ENCODE measurements at regions not wholly inside any gene's neighbourhood (a gene's known extent, or its start where the extent isn't known, plus 50 kb on each side); places are given as distances from the start of the nearest gene placed in this dataset.

GRCh38 chr15:25057574-25057973 lies 102.8 kb downstream of the SNRPN start:
- H4K20me1 ChIP-seq (replicated peaks in 1 of 2; ENCODE audit: control insufficient read depth in 1 of 2, insufficient read depth in 2 of 2, low read length in 2 of 2): peaks cover 0 to 2% of the 10 kb centered on the region in 2 experiments
- no peak overlapping the region for H3K9ac ChIP-seq (replicated peaks in 1 of 4; ENCODE audit: extremely low read depth in 1 of 4, low read depth in 3 of 4, low read length in 3 of 4)
- no peak overlapping the region for H2BK15ac ChIP-seq (ENCODE audit: low read length)
- CTCF ChIA-PET (ENCODE audit: partially characterized antibody): interaction anchor here (1.3 to 2.3 kb wide), 2 partner anchors 11 to 77 kb away, joined by 4 to 9 read pairs; no protein-coding TSS in a partner anchor
- H3K9me3 ChIP-seq (ENCODE audit: insufficient read depth in 2 of 2, low read depth in 1 of 2, low read length in 1 of 2): peaks cover 94 to 98% of the 10 kb centered on the region in 2 experiments
- no peaks in the 10 kb centered on the region for H3K27me3 ChIP-seq (replicated peaks in 1 of 4; ENCODE audit: control insufficient read depth in 3 of 4, extremely low read depth in 1 of 4, insufficient read depth in 3 of 4, low read length in 3 of 4)
- H2BK5ac ChIP-seq (ENCODE audit: low read depth, low read length): no peak overlapping the region
- H3K27ac ChIP-seq (ENCODE audit: low read depth, low read length): no peak overlapping the region
- H4K5ac ChIP-seq (ENCODE audit: insufficient read length, low read depth, low read length): no peak overlapping the region
- H2AK5ac ChIP-seq (ENCODE audit: low read depth, low read length): no peak overlapping the region
- H3K18ac ChIP-seq (ENCODE audit: extremely low read depth, low read length): no peak overlapping the region
- 92% methylated on average over 7 of the region's 7 CpGs; no CpG with 5 or more reads in 1 of the 2 experiments for WGBS, 2 experiments (ENCODE audit: extremely low coverage in 1 of 2, insufficient coverage in 1 of 2, insufficient read length in 1 of 2, insufficient replicate concordance in 2 of 2, low coverage in 1 of 2, low lambda C conversion rate in 2 of 2, missing lambda C conversion rate in 1 of 2)
- H3K4me2 ChIP-seq (ENCODE audit: insufficient read depth in 1 of 2, low read depth in 2 of 2, low read length in 2 of 2): no peak overlapping the region
- no peaks in the 10 kb centered on the region; a peak in 1 of 7 replicates for H3K4me1 ChIP-seq (replicated peaks in 1 of 4; ENCODE audit: control insufficient read depth in 3 of 4, insufficient read depth in 4 of 4, low read length in 3 of 4)
- H3K14ac ChIP-seq (ENCODE audit: insufficient read length): no peak overlapping the region
- H2BK12ac ChIP-seq (ENCODE audit: low read depth, low read length): no peak overlapping the region
- H3K79me1 ChIP-seq (ENCODE audit: low read depth, low read length): peaks cover 4% of the 10 kb centered on the region; the same call in 1 of the 2 replicates
- peaks cover 0 to 91% of the 10 kb centered on the region in 2 experiments; a peak in 3 of 4 replicates for H3K79me2 ChIP-seq (ENCODE audit: control insufficient read depth in 1 of 2, insufficient read depth in 2 of 2, low read length in 2 of 2)
- POLR2A ChIA-PET (ENCODE audit: partially characterized antibody): no interaction called here
- no peak overlapping the region for H2BK20ac ChIP-seq (ENCODE audit: low read length)
- no peak overlapping the region for H3K4me3 ChIP-seq (ENCODE audit: extremely low read depth in 1 of 4, insufficient read depth in 2 of 4, low read depth in 3 of 4, low read length in 4 of 4)
- H3K56ac ChIP-seq (replicated peaks; ENCODE audit: insufficient read length, low read depth, low read length): no peak overlapping the region
- H4K91ac ChIP-seq (replicated peaks; ENCODE audit: insufficient read length, low read length): no peak overlapping the region
- H2AFZ ChIP-seq (ENCODE audit: low read length): no peak overlapping the region
- H3K23ac ChIP-seq (ENCODE audit: insufficient read length): no peak overlapping the region
- no peak overlapping the region; the same call in 1 of the 2 replicates for H4K8ac ChIP-seq (ENCODE audit: extremely low read depth, insufficient read depth, low read length)
- no peak overlapping the region for H2BK120ac ChIP-seq (replicated peaks; ENCODE audit: low read depth, low read length)
- H3K4ac ChIP-seq (replicated peaks; ENCODE audit: insufficient read length, low read depth, low read length): no peak overlapping the region
- FAIRE-seq: no peak
- no peaks in the 10 kb centered on the region; the same call in none of the 2 replicates for H3K23me2 ChIP-seq (ENCODE audit: low read depth, low read length)
- peaks cover 67 to 100% (median 97%) of the 10 kb centered on the region in 4 experiments for H3K36me3 ChIP-seq (ENCODE audit: control insufficient read depth in 2 of 4, insufficient read depth in 4 of 4, low read length in 3 of 4)
- TF ChIP-seq SIRT6 (IDR thresholded peaks at IDR 0.05; ENCODE audit: low read length) (no peak), SRF (IDR thresholded peaks at IDR 0.05; ENCODE audit: low read depth, low read length) (no peak), SIX5 (IDR thresholded peaks at IDR 0.05; ENCODE audit: low read depth, low read length) (no peak), CHD1 (IDR thresholded peaks at IDR 0.05; ENCODE audit: low read depth, low read length) (no peak), HDAC2 (IDR thresholded peaks at IDR 0.05; ENCODE audit: borderline replicate concordance in 1 of 2, low read depth in 2 of 2, low read length in 2 of 2) (no peak), GTF2F1 (IDR thresholded peaks at IDR 0.05; ENCODE audit: borderline replicate concordance, low read depth, low read length) (no peak), TCF12 (IDR thresholded peaks at IDR 0.05; ENCODE audit: low read depth, low read length) (no peak)
- no peak for DNase-seq (ENCODE audit: low read depth in 1 of 2, low spot score in 2 of 2)
